RWPE2 (cell line): ENCODE measurements at regions not wholly inside any gene's neighbourhood (a gene's known extent, or its start where the extent isn't known, plus 50 kb on each side); places are given as distances from the start of the nearest gene placed in this dataset.

Experiments
- ATAC-seq: fragments of 200-7000 bp; cut with Tn5 transposase; 3 replicates; pipeline ENCODE4 v1.9.1; 2021; ENCODE audit warnings: low read depth
- DNase-seq: peaks from one replicate; pipeline ENCODE4 v3.0.0-alpha.2; 2020; ENCODE audit warnings: low spot score
- H3K27ac ChIP-seq: fragments of 450-650 bp; 2 replicates; pipeline ENCODE4 v1.5.1; 2017; ENCODE audit warnings: mild to moderate bottlenecking; ENCODE audit not compliant: poor library complexity, severe bottlenecking
- H3K27me3 ChIP-seq: fragments of 250-450 bp; sonication (Bioruptor Pico); 2 replicates; pipeline ENCODE4 v1.5.1; 2021; ENCODE audit warnings: mild to moderate bottlenecking, moderate library complexity; ENCODE audit not compliant: insufficient read depth, poor library complexity, severe bottlenecking
- H3K36me3 ChIP-seq: fragments of 250-450 bp; sonication (Bioruptor Pico); 2 replicates; pipeline ENCODE4 v1.5.1; 2020; ENCODE audit warnings: low read depth, mild to moderate bottlenecking, moderate library complexity
- H3K4me1 ChIP-seq: fragments of 250-450 bp; sonication (Bioruptor Pico); 2 replicates; pipeline ENCODE4 v1.5.1; 2021; ENCODE audit warnings: mild to moderate bottlenecking, moderate library complexity; ENCODE audit not compliant: insufficient read depth, poor library complexity, severe bottlenecking
- H3K4me3 ChIP-seq: fragments of 250-450 bp; sonication (Bioruptor Pico); 2 replicates; pipeline ENCODE4 v1.5.1; 2021; ENCODE audit warnings: mild to moderate bottlenecking, moderate library complexity; ENCODE audit not compliant: severe bottlenecking
- H3K9me3 ChIP-seq: fragments of 250-450 bp; sonication (Bioruptor Pico); 2 replicates; pipeline ENCODE4 v1.5.1; 2021; ENCODE audit warnings: mild to moderate bottlenecking, moderate library complexity; ENCODE audit not compliant: severe bottlenecking
- CTCF ChIP-seq: fragments of 450-650 bp; IDR thresholded peaks from one replicate; pipeline ENCODE4 v1.5.1; 2017; ENCODE audit warnings: mild to moderate bottlenecking, moderate library complexity; ENCODE audit not compliant: poor library complexity, severe bottlenecking

GRCh38 chr11:104582431-104582830 is 315.8 kb downstream of the CASP12 start:
- H3K4me3 ChIP-seq: no peak overlapping the region
- no peaks in the 10 kb centered on the region for H3K27me3 ChIP-seq
- DNase-seq (no peak), ATAC-seq (no peak)
- H3K4me1 ChIP-seq: peaks cover 20% of the 10 kb centered on the region
- H3K9me3 ChIP-seq: no peaks in the 10 kb centered on the region
- H3K27ac ChIP-seq: peak overlapping the region; percentile 51
- no peaks in the 10 kb centered on the region for H3K36me3 ChIP-seq
- TF ChIP-seq CTCF: no peak

GRCh38 chr11:104581246-104581980 is 316.8 kb downstream of the CASP12 start:
- Histone ChIP-seq H3K4me3 (no peak overlapping the region), H3K27ac (peak overlapping the region; percentile 51), H3K4me1 (peaks cover 20% of the 10 kb centered on the region), H3K36me3 (no peaks in the 10 kb centered on the region), H3K27me3 (no peaks in the 10 kb centered on the region), H3K9me3 (no peaks in the 10 kb centered on the region)
- no peak for TF ChIP-seq CTCF
- no peak for DNase-seq
- ATAC-seq: peak; percentile 71

GRCh38 chr11:104573441-104573990 is 324.7 kb downstream of the CASP12 start:
- H3K27ac ChIP-seq: peak overlapping the region; percentile 84
- no peaks in the 10 kb centered on the region for H3K36me3 ChIP-seq
- no peaks in the 10 kb centered on the region for H3K9me3 ChIP-seq
- H3K4me3 ChIP-seq: no peak overlapping the region
- TF ChIP-seq CTCF: no peak
- no peak for DNase-seq
- no peaks in the 10 kb centered on the region for H3K27me3 ChIP-seq
- ATAC-seq: peak; percentile 80
- H3K4me1 ChIP-seq: peaks cover 33% of the 10 kb centered on the region

- DNase-seq (no peak), ATAC-seq (no peak)
- TF ChIP-seq CTCF: no peak
- H3K36me3 ChIP-seq: no peaks in the 10 kb centered on the region
- peaks cover 33% of the 10 kb centered on the region for H3K4me1 ChIP-seq
- H3K9me3 ChIP-seq: no peaks in the 10 kb centered on the region
- H3K4me3 ChIP-seq: no peak overlapping the region
- peak overlapping the region; percentile 84 for H3K27ac ChIP-seq
- no peaks in the 10 kb centered on the region for H3K27me3 ChIP-seq
Measured at GRCh38 chr11:104572279-104572678, 326.0 kb downstream of the CASP12 start.
